ENCODE measurements at regions not wholly inside any gene's neighbourhood (a gene's known extent, or its start where the extent isn't known, plus 50 kb on each side); places are given as distances from the start of the nearest gene placed in this dataset.
A peak's percentile ranks its signal among the peaks of the same experiment; 100 is the strongest.

GRCh38 chr7:41298409-41298808 lies 404.5 kb downstream of the INHBA start:
- no peak overlapping the region for H3K4me3 ChIP-seq (ENCODE audit: low read depth, low read length)
- peak; percentile 4 for DNase-seq (ENCODE audit: low read depth)
- TF ChIP-seq CTCF (IDR thresholded peaks at IDR 0.05; ENCODE audit: insufficient read depth, low read length) = no peak

- H3K4me3 ChIP-seq (ENCODE audit: low read depth, low read length) = no peak overlapping the region
- no peak for TF ChIP-seq CTCF (IDR thresholded peaks at IDR 0.05; ENCODE audit: insufficient read depth, low read length)
- DNase-seq (ENCODE audit: low read depth) = no peak
These were observed 405.7 kb downstream of the INHBA start for GRCh38 chr7:41297166-41297565.

DNA sequence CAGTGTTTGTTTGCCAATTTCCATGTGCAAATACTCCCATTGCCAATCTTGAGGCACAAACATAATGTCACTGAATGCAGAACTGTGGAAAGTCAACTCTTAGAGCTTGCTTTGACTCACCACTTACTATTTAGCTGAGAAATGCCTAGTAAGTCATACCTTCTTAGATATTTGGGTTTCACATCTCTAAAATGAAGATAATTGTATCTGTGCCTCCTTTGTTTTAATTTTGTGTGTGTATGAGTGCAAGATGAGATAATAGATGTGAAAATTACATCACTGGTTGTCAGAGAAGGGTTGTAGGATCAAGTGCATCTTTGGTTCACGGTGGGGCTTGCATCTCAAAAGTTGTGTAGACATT lies 407.5 kb downstream of the INHBA start:
- H3K4me3 ChIP-seq (ENCODE audit: low read depth, low read length) = no peak overlapping the region
- DNase-seq (ENCODE audit: low read depth) = no peak
- TF ChIP-seq CTCF (IDR thresholded peaks at IDR 0.05; ENCODE audit: insufficient read depth, low read length) = no peak

DNA sequence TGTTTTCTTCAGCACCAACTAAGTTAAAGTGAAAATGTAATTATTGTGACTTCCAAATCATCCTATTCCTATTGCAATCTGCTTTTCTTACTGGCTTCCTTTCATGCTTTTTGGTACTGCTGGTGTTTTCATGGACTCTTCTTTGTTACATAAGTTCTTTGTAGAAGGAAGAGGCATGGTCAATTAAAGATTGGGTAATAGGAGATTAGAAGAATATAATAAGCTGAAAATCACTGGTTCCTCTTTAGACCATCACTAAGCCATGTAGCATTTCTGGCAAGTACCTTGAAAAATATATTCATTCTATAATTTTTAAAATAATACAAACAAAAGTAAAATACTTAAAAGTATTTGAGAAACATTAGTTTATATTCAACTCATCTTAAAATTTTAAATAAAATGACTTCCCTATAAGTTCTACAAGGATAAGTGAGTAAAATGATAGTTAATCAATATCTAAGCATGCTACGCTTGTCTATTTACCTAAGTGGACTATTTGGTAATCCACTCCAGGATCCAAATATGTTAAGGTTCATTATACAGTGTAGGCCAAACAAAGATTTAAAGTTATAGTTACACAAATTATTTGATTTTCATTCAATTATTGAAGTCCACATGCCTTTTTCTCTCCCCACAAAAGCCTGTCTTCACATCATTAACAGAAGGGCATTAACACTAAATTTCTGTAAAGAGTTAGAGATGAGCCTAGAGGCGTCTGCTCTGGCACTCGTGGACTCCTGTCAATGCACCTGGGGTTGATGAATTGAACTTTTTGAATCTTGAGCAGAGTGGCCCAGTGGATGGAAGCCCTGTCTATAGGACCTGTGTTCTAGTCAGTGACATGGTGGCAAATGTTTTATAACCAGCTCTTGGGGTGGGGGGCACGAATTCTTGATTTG lies 408.1 kb downstream of the INHBA start:
- H3K4me3 ChIP-seq (ENCODE audit: low read depth, low read length) = no peak overlapping the region
- DNase-seq (ENCODE audit: low read depth) = no peak
- TF ChIP-seq CTCF (IDR thresholded peaks at IDR 0.05; ENCODE audit: insufficient read depth, low read length) = no peak

DNA sequence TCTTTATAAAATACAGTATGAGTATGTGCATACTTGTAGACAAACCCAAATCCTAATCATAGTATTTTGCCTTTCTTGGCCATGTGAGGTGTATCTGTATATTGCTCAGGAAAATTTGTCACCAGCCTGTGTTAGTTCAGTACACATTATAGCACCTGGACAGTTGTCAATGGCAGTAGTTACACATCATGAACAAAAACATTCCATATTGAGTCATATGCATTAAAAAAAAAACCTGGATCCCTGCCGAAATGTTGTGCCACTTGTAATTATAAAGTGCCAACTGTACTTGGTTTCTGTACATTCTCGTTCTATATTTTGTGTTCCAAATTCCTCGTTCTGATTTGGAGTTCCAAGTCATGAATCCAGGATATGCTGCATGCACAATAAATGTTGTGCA lies 410.4 kb downstream of the INHBA start:
- DNase-seq (ENCODE audit: low read depth) = peak; percentile 5
- no peak for TF ChIP-seq CTCF (IDR thresholded peaks at IDR 0.05; ENCODE audit: insufficient read depth, low read length)
- no peak overlapping the region for H3K4me3 ChIP-seq (ENCODE audit: low read depth, low read length)

DNA sequence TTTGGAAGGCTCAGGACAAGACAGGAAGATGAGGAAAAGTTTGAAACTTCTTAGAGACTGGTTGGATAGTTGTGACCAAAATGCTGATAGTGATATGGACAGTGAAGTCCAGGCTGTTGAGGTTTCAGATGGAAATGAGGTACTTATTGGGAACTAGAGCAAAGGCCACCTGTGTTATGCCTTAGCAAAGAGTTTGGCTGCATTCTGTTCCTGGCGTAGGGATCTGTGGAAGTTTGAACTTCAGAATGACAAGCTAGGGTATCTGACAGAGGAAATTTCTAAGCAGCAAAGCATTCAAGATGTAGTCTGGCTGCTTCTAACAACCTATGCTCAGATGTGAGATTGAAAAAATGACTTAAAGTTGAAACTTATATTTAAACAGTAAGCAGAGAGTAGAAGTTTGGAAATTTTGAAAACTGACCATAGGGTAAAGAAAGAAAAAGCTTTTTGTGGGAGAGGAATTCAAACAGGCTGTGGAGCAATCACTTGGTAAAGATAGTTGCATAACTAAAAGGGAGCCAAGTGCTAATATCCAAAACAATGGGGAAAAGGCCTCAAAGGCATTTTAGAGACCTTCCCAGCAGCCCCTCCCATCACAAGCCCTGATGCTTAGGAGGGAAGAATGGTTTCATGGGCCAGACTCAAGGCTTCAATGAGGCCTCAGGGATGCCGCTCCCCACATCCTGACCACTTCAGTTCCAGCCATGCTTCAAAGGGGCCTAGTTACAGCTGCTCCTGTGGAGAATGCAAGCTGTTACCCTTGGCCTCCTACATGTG lies 415.1 kb downstream of the INHBA start:
- H3K4me3 ChIP-seq (ENCODE audit: low read depth, low read length) = no peak overlapping the region
- DNase-seq (ENCODE audit: low read depth) = peak; percentile 36
- no peak for TF ChIP-seq CTCF (IDR thresholded peaks at IDR 0.05; ENCODE audit: insufficient read depth, low read length)

All from fibroblast of the aortic adventitia (primary cell).